GM12878 (cell line): ENCODE measurements at regions not wholly inside any gene's neighbourhood (a gene's known extent, or its start where the extent isn't known, plus 50 kb on each side); places are given as distances from the start of the nearest gene placed in this dataset.

ENCODE experiments used
- BCLAF1 ChIP-seq: fragments of 450-650 bp; IDR thresholded peaks from 2 replicates; pipeline ENCODE4 v1.6.1; 2017; ENCODE audit warnings: antibody characterized with exemption, mild to moderate bottlenecking, moderate library complexity
- BRCA1 ChIP-seq: IDR thresholded peaks from 2 replicates; pipeline ENCODE4 v1.6.1; 2011; ENCODE audit warnings: low read depth, low read length, improper control_type of control experiment
- EED ChIP-seq: sonication (generic); IDR thresholded peaks from 2 replicates; pipeline ENCODE4 v1.6.1; 2016; ENCODE audit warnings: antibody characterized with exemption, low read depth
- IKZF1 ChIP-seq: fragments of 450-650 bp; conservative IDR thresholded peaks from 2 replicates; pipeline ENCODE4 v1.6.1; 2017; ENCODE audit warnings: antibody characterized with exemption, mild to moderate bottlenecking
- NFIC ChIP-seq: IDR thresholded peaks from 2 replicates; pipeline ENCODE4 v1.6.1; 2012; ENCODE audit warnings: low read depth, mild to moderate bottlenecking, inconsistent platforms, low read length, moderate library complexity
- PAX5 ChIP-seq: IDR thresholded peaks from 2 replicates; pipeline ENCODE4 v1.6.1; 2011; ENCODE audit warnings: low read depth, low read length, borderline replicate concordance
- PML ChIP-seq: IDR thresholded peaks from 2 replicates; pipeline ENCODE4 v1.6.1; 2012; ENCODE audit warnings: low read length, inconsistent platforms
- ZNF217 ChIP-seq: fragments of 450-650 bp; IDR thresholded peaks from 2 replicates; pipeline ENCODE4 v1.6.1; 2017; ENCODE audit warnings: antibody characterized with exemption, mild to moderate bottlenecking
- TF ChIP-seq, protein P1 (sequence below): fragments of 450-650 bp; IDR thresholded peaks from 2 replicates; pipeline ENCODE4 v1.6.1; 2017; ENCODE audit warnings: mild to moderate bottlenecking, low read depth, inconsistent platforms; ENCODE audit not compliant: poor library complexity, severe bottlenecking

DNA sequence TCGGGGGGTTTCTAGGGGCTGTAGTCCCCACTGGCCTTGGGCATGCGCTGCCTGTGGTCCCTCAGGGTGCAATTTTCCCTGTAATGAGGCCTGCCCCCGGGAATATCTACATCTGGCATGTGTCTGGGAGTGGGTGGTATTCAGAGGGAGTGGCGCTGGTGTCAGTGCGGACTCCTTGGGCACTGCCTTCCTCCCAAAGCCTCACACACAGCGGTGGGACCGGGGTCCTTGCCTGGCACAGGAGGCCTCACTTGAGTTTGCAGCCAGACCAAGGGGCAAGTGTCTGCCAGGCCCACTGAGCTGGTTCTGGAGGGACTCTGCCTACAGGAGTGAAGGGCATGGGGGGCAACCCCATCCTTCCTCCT is 53.5 kb upstream of the PCSK6 start (continued):
- TF ChIP-seq BRCA1 (no peak), NFIC (no peak), PML (no peak), EED (no peak), BCLAF1 (no peak), ZNF217 (no peak), PAX5 (no peak), IKZF1 (no peak)
- TF ChIP-seq, protein P1, sequence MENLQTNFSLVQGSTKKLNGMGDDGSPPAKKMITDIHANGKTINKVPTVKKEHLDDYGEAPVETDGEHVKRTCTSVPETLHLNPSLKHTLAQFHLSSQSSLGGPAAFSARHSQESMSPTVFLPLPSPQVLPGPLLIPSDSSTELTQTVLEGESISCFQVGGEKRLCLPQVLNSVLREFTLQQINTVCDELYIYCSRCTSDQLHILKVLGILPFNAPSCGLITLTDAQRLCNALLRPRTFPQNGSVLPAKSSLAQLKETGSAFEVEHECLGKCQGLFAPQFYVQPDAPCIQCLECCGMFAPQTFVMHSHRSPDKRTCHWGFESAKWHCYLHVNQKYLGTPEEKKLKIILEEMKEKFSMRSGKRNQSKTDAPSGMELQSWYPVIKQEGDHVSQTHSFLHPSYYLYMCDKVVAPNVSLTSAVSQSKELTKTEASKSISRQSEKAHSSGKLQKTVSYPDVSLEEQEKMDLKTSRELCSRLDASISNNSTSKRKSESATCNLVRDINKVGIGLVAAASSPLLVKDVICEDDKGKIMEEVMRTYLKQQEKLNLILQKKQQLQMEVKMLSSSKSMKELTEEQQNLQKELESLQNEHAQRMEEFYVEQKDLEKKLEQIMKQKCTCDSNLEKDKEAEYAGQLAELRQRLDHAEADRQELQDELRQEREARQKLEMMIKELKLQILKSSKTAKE, result no peak
